Omental fat pad (tissue), 3 donors: ENCODE measurements at regions not wholly inside any gene's neighbourhood (a gene's known extent, or its start where the extent isn't known, plus 50 kb on each side); places are given as distances from the start of the nearest gene placed in this dataset.

Experiments used
- ATAC-seq: fragments of 150-250 bp; one replicate; pipeline ENCODE4 v1.9.1; 2016; ENCODE audit warnings: mild to moderate bottlenecking, moderate library complexity; ENCODE audit not compliant: low FRiP score
- DNase-seq: peaks from one replicate; pipeline ENCODE4 v3.0.0-alpha.2; 2019; ENCODE audit warnings: low spot score
- TF ChIP-seq, protein P1 (sequence below), 3 donors: fragments of 450-650 bp; IDR thresholded peaks; one replicate each; pipeline ENCODE4 v1.5.1; 2016 to 2017; ENCODE audit warnings: antibody characterized with exemption in 3 of 3, mild to moderate bottlenecking in 3 of 3, moderate library complexity in 2 of 3

DNA sequence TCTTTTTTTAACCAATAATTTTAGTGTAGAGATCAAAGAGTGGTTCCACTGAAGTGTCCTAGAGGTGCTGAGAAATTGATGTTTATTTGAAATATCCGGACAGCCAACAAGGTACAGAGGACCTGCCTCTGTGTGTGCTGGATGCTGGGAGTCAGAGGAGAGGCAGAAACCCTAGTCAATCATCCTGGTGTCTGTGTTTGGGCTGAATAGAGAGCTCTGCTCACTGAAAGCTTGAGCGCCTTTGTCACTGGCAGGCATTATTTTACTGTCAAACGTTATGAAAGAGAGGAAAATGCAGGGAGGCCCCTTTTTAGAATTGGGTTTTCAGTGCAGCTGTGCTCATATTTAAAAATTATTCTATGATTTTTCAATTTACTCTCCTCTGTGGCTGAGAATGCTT, 480.3 kb upstream of the TYRP1 start:
- DNase-seq (no peak), ATAC-seq (no peak)
- TF ChIP-seq, protein P1, sequence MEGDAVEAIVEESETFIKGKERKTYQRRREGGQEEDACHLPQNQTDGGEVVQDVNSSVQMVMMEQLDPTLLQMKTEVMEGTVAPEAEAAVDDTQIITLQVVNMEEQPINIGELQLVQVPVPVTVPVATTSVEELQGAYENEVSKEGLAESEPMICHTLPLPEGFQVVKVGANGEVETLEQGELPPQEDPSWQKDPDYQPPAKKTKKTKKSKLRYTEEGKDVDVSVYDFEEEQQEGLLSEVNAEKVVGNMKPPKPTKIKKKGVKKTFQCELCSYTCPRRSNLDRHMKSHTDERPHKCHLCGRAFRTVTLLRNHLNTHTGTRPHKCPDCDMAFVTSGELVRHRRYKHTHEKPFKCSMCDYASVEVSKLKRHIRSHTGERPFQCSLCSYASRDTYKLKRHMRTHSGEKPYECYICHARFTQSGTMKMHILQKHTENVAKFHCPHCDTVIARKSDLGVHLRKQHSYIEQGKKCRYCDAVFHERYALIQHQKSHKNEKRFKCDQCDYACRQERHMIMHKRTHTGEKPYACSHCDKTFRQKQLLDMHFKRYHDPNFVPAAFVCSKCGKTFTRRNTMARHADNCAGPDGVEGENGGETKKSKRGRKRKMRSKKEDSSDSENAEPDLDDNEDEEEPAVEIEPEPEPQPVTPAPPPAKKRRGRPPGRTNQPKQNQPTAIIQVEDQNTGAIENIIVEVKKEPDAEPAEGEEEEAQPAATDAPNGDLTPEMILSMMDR (IDR thresholded peaks at IDR 0.05): no peak

DNA sequence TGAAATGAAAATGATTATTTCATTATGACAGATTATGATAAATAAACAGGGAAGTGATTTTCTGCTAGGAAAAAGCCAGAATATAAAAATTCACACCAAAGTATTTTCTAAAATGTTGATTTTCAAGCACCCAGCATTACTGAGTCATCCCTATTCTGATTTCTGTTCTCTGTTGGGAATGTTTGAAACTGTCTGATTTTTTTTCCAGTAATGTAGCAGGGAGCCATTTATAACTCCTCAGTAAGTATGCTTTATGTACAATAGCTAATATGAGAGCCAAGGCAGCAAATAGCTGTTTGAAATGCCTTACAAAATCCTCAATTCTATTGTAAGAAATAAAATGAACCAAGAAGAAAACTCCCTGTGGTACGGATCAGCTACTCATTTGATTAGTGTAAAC, 471.7 kb upstream of the TYRP1 start:
- TF ChIP-seq, protein P1 (IDR thresholded peaks at IDR 0.05): no peak
- DNase-seq (no peak), ATAC-seq (no peak)

DNA sequence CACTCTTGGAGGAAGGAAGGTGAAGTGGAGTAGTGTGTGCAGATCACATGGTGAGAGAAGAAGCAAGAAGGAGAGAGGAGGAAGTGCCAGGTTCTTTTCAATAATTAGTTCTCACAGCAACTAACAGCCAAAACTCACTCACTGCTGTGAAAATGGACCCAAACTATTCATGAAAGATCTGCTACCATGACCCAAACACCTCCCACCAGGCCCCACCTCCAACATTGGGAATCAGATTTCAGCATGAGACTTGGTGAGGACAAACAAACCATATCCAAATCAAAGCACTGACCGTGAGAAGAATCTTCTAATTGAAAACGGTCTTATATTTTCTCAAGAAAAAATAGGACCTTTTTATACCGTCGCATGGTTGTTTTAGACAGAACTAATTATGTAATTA, 468.7 kb upstream of the TYRP1 start:
- TF ChIP-seq, protein P1 (IDR thresholded peaks at IDR 0.05): no peak
- ATAC-seq (no peak), DNase-seq (no peak)

DNA sequence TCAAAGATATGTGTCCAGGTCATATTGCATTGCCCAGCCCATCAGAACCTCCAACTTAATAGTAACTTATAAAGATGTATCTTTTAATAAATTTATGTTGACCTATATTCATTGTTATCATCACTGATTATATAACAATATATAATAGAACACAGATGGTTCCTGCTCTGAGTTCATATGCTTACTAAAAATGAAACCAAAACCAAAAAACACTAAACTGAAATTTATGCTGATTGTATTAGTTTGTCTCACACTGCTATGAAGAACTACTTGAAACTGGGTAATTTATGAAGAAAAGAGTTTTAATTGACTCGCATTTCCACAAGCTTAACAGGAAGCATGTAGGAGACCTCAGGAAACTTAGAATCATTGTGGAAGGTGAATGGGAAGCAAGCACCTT, 462.5 kb upstream of the TYRP1 start:
- no peak for ATAC-seq
- TF ChIP-seq, protein P1 (IDR thresholded peaks at IDR 0.05): no peak
- DNase-seq: no peak

DNA sequence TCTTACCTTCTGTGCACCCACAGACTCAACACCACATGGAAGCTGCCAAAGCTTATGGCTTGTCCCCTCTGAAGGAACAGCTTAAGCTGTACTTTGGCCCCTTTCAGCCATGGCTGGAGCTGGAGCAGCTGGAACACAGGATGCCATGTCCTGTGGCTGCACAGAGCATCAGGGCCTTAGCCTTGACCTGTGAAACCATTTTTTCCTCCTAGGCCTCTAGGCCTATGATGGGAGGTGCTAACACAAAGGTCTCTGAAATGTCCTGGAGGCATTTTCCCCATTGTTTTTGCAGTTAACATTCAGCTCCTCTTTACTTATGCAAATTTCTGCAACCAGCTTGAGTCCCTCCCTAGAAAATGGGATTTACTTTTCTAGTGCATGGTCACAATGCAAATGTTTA, 461.4 kb upstream of the TYRP1 start:
- TF ChIP-seq, protein P1 (IDR thresholded peaks at IDR 0.05): no peak
- DNase-seq (no peak), ATAC-seq (no peak)

DNA sequence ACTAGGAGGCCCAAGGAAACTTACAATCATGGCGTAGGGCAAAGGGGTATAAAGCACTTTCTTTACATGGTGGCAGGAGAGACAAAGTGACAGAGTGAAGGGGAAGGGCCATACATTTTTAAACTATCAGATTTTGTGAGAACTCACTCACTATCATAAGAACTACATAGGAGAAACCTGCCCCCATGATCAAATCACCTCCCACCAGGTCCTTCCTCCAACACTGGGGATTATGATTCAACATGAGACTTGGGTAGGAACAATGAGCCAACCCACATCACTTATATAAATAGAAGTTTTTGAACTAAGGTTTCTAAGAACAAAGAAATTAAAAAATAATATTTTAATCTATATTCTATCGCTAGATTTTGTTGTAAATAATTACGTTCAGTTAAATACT, 460.3 kb upstream of the TYRP1 start:
- TF ChIP-seq, protein P1 (IDR thresholded peaks at IDR 0.05): no peak
- no peak for DNase-seq
- no peak for ATAC-seq

DNA sequence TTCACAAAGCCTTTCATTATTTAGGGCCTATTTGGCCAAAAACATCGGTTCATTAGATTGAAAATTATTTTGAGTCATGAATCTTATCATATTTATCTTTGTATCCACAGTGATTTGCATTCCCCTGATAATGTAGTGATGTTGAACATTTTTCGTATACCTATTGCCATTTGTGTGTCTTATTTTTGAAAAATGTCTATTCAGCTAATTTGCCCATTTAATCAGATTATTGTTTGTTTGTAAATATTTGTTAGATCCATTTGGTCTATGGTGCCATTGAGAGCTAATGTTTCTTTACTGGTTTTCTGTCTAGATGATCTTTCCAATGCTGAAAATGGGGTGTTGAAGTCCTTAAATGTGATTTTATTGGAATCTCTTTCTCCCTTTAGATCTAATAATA, 439.2 kb upstream of the TYRP1 start:
- ATAC-seq: no peak
- no peak for DNase-seq
- TF ChIP-seq, protein P1 (IDR thresholded peaks at IDR 0.05): no peak
